ENCODE measurements at regions not wholly inside any gene's neighbourhood (a gene's known extent, or its start where the extent isn't known, plus 50 kb on each side); places are given as distances from the start of the nearest gene placed in this dataset.

- TF ChIP-seq ZNF396 (CRISPR knock-in tag; IDR thresholded peaks at IDR 0.05; ENCODE audit: borderline replicate concordance) (no peak), CTCF (IDR thresholded peaks at IDR 0.05) (no peak), ZSCAN18 (CRISPR knock-in tag; IDR thresholded peaks at IDR 0.05) (no peak), ZBTB21 (CRISPR knock-in tag; IDR thresholded peaks at IDR 0.05; ENCODE audit: borderline replicate concordance) (no peak)
Measured at GRCh38 chrX:74162199-74162598, 141.8 kb upstream of the ZCCHC13 start.
